ENCODE measurements at regions not wholly inside any gene's neighbourhood (a gene's known extent, or its start where the extent isn't known, plus 50 kb on each side); places are given as distances from the start of the nearest gene placed in this dataset.
"Not testable (repeated sequence)": the region's sequence is repeated elsewhere in the genome, so short reads cannot be mapped to it uniquely, and the experiment has no call there.

DNA sequence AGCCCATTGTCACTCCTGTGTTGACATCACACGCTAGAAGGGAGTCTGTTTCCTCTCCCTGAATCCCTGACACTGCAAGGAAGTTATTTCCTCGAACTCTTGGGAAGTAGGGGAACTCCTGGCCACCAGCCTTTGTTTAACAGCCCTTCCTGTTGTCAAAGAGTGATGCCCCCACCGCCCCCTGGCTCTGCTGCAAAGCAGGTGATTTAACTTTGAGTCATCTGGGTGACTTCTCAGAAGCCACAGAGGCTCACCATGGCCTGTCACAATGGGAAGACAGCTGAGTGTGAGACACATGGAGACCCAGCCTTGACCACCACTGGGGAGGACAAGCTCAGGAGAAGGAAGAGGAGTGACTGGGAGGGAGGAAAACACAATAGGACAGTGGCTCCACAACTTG is 182.8 kb downstream of the PSMG1 start:
- H3K27ac ChIP-seq, result peak overlapping the region; percentile 47
- TF ChIP-seq, protein P1, sequence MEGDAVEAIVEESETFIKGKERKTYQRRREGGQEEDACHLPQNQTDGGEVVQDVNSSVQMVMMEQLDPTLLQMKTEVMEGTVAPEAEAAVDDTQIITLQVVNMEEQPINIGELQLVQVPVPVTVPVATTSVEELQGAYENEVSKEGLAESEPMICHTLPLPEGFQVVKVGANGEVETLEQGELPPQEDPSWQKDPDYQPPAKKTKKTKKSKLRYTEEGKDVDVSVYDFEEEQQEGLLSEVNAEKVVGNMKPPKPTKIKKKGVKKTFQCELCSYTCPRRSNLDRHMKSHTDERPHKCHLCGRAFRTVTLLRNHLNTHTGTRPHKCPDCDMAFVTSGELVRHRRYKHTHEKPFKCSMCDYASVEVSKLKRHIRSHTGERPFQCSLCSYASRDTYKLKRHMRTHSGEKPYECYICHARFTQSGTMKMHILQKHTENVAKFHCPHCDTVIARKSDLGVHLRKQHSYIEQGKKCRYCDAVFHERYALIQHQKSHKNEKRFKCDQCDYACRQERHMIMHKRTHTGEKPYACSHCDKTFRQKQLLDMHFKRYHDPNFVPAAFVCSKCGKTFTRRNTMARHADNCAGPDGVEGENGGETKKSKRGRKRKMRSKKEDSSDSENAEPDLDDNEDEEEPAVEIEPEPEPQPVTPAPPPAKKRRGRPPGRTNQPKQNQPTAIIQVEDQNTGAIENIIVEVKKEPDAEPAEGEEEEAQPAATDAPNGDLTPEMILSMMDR (IDR thresholded peaks at IDR 0.05), result no peak
- no peak overlapping the region for H3K4me3 ChIP-seq
- H3K36me3 ChIP-seq, result no peaks in the 10 kb centered on the region
- H3K27me3 ChIP-seq, result no peaks in the 10 kb centered on the region
- DNase-seq, result no peak
- intact Hi-C loops (cut with DNase I), result no loop called here
- H3K9me3 ChIP-seq, result no peaks in the 10 kb centered on the region
- peak; percentile 27 for ATAC-seq
- H3K4me1 ChIP-seq, result peaks cover 49% of the 10 kb centered on the region

DNA sequence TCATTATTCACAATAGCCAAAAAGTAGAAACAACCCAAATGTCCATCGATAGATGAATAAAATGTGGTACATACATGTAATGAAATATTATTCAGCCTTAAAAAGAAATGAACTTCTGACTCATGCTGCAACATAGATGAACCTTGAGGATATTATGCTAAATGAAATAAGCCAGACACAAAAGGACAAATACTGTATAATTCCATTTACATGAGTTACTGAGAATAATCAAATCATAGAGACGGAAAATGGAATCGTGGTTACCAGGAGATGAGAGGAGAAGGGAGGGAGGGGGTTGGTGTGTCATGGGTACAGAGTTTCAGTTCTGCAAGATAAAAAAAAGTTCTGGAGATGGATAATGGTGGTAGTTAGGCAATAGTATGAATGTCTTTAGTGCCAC is 184.1 kb downstream of the PSMG1 start:
- H3K4me3 ChIP-seq, result no peak overlapping the region
- intact Hi-C loops (cut with DNase I), result loop anchor here (10.0 kb wide), 1 partner anchor 184 kb away; no protein-coding TSS in a partner anchor
- no peaks in the 10 kb centered on the region for H3K9me3 ChIP-seq
- DNase-seq (no peak), ATAC-seq (no peak)
- H3K4me1 ChIP-seq, result peaks cover 40% of the 10 kb centered on the region
- no peak overlapping the region for H3K27ac ChIP-seq
- TF ChIP-seq, protein P1 (IDR thresholded peaks at IDR 0.05), result no peak
- no peaks in the 10 kb centered on the region for H3K27me3 ChIP-seq
- H3K36me3 ChIP-seq, result no peaks in the 10 kb centered on the region

DNA sequence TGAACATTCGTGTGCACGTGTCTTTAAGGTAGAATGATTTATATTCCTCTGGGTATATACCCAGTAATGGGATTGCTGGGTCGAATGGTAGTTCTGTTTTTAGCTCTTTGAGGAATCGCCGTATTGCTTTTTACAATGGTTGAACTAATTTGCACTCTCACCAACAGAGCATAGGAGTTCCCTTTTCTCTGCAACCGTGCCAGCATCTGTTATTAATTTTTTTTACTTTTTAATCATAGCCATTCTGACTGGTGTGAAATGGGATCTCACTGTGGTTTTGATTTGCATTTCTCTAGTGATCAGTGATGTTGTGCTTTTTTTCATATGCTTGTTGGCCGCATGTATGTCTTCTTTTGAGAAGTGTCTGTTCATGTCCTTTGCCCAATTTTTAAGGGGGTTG is 185.0 kb downstream of the PSMG1 start:
- not testable (repeated sequence) for H3K36me3 ChIP-seq, ATAC-seq, H3K4me3 ChIP-seq, DNase-seq, H3K27me3 ChIP-seq, H3K27ac ChIP-seq, H3K9me3 ChIP-seq
- peaks cover 38% of the 10 kb centered on the region for H3K4me1 ChIP-seq
- intact Hi-C loops (cut with DNase I), result loop anchor here (10.0 kb wide), 1 partner anchor 183 kb away; no protein-coding TSS in a partner anchor

DNA sequence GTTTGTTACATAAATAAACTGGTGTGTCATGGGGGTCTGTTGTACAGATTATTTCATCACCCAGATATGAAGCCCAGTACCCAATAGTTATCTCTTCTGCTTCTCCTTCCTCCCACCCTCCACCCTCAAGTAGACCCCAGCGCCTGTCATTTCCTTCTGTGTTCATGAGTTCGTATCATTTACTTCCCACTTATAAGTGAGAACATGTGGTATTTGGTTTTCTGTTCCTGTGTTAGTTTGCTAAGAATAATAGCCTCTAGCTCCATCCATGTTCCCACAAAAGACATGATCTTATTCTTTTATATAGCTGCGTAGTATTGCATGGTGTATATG is 185.4 kb downstream of the PSMG1 start:
- H3K27ac ChIP-seq, ATAC-seq, H3K27me3 ChIP-seq, DNase-seq, H3K36me3 ChIP-seq, H3K4me3 ChIP-seq, H3K9me3 ChIP-seq: not testable (repeated sequence)
- peaks cover 39% of the 10 kb centered on the region for H3K4me1 ChIP-seq
- intact Hi-C loops (cut with DNase I), result loop anchor here (10.0 kb wide), 1 partner anchor 183 kb away; no protein-coding TSS in a partner anchor

DNA sequence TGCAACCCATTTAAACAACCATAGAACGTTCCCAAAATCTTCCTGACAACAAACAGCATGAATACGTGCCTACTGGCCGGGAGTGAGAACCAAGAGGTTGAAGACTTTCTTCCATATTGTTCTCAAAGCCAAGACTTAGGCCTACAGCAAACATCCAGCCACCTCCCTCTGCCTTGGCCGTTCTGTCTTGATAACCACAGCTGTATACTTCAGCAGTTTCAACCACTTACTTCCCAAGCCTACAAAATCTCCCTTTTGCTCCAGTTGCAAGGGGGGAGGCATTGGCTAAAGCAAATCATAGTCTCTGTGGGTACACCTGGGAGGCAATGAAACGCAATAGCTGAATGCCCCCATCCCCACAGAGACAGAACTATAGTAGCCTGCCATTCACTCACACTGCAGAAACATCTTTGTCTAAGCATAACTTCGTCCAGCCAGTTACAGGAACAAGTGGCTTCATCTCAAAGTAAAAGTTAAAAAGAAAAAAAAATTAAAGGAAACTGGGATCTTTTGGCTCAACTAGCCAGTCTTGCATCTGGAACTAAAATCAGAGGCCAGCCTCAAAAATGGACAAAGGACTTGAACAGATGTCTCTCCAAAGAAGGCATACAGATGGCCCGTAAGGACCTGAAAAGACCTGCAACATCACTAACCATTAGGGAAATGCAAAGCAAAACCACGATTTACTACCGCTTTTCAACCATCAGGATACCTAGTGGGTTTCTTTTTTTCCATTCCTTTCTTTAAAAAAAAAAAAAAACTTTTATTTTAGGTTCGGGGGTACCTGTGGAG is 186.0 kb downstream of the PSMG1 start:
- Histone ChIP-seq H3K27me3 (no peaks in the 10 kb centered on the region), H3K27ac (no peak overlapping the region), H3K4me1 (peaks cover 44% of the 10 kb centered on the region), H3K4me3 (no peak overlapping the region), H3K36me3 (no peaks in the 10 kb centered on the region), H3K9me3 (no peaks in the 10 kb centered on the region)
- DNase-seq (no peak), ATAC-seq (no peak)
- intact Hi-C loops (cut with DNase I), result loop anchor here (10.0 kb wide), 1 partner anchor 182 kb away; no protein-coding TSS in a partner anchor
- TF ChIP-seq, protein P1 (IDR thresholded peaks at IDR 0.05), result no peak

DNA sequence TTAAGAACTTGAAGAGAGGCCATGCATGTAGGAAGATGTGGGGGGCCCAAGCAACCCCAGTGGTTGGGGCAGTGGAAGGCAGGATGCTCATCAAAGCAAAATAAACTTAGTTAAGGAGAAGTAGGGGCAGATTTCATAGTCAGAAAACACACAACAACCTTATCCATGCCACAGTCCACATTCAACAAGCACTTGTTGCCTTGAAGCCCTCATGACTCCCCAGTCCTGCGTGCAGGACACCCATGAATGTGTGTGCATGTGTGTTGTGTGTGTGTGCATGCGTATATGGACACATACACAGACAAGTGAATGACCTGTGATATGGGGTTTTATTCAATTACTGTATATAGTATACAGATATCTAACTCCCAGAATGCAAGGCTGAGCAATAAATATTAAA is 186.9 kb downstream of the PSMG1 start:
- H3K27ac ChIP-seq, result no peak overlapping the region
- no peaks in the 10 kb centered on the region for H3K9me3 ChIP-seq
- H3K27me3 ChIP-seq, result no peaks in the 10 kb centered on the region
- H3K4me1 ChIP-seq, result peaks cover 53% of the 10 kb centered on the region
- TF ChIP-seq, protein P1 (IDR thresholded peaks at IDR 0.05), result no peak
- DNase-seq, result no peak
- no peaks in the 10 kb centered on the region for H3K36me3 ChIP-seq
- intact Hi-C loops (cut with DNase I), result loop anchor here (10.0 kb wide), 1 partner anchor 182 kb away; no protein-coding TSS in a partner anchor
- H3K4me3 ChIP-seq, result no peak overlapping the region
- no peak for ATAC-seq

Data from upper lobe of right lung (tissue), 1 donor.